ENCODE measurements at regions not wholly inside any gene's neighbourhood (a gene's known extent, or its start where the extent isn't known, plus 50 kb on each side); places are given as distances from the start of the nearest gene placed in this dataset.
"Not testable (repeated sequence)": the region's sequence is repeated elsewhere in the genome, so short reads cannot be mapped to it uniquely, and the experiment has no call there.

DNA sequence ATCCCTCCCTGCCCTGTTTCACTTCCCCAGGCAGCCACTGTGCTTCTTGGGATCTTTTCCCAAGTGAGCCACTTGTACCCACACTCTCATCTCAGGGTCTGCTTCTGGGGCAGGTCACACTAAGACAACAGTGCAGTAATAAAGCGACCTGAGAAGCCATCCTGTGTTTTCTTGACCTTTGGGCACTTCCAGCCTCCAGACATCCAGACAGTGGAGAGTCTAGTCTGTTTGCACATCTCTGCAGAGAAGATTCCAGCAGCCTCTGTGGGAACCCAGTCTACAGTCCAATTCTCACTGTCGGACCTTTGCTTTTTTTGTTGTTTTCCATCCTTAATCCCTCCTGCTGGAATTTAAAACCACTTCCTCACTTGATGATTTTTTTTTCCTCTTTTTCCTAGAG, 50.3 kb upstream of the ATP6AP2 start:
- TF ChIP-seq, protein P1, sequence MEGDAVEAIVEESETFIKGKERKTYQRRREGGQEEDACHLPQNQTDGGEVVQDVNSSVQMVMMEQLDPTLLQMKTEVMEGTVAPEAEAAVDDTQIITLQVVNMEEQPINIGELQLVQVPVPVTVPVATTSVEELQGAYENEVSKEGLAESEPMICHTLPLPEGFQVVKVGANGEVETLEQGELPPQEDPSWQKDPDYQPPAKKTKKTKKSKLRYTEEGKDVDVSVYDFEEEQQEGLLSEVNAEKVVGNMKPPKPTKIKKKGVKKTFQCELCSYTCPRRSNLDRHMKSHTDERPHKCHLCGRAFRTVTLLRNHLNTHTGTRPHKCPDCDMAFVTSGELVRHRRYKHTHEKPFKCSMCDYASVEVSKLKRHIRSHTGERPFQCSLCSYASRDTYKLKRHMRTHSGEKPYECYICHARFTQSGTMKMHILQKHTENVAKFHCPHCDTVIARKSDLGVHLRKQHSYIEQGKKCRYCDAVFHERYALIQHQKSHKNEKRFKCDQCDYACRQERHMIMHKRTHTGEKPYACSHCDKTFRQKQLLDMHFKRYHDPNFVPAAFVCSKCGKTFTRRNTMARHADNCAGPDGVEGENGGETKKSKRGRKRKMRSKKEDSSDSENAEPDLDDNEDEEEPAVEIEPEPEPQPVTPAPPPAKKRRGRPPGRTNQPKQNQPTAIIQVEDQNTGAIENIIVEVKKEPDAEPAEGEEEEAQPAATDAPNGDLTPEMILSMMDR (IDR thresholded peaks at IDR 0.05; ENCODE audit: extremely low read depth, missing control alignments), result no peak
- no peak for DNase-seq (ENCODE audit: low spot score)

DNA sequence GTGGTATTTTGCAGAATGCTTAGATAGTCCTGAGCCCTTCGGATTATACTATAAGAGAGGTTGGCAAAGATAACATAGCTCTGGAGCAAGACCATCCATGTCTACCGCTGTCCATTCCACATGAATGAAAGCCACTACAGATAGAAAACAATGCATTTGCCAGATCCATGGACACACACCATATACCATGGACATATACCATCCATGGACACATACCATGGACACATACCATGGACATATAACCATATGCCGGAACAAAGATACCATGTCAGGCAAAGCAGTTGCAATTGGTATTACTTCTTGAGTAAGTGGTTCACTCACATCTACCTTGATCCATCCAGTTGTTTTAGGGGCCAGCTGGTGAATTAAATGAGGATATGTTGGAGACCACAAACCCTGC, 53.2 kb upstream of the ATP6AP2 start:
- no peak for DNase-seq (ENCODE audit: low spot score)
- TF ChIP-seq, protein P1 (IDR thresholded peaks at IDR 0.05; ENCODE audit: extremely low read depth, missing control alignments), result no peak

DNA sequence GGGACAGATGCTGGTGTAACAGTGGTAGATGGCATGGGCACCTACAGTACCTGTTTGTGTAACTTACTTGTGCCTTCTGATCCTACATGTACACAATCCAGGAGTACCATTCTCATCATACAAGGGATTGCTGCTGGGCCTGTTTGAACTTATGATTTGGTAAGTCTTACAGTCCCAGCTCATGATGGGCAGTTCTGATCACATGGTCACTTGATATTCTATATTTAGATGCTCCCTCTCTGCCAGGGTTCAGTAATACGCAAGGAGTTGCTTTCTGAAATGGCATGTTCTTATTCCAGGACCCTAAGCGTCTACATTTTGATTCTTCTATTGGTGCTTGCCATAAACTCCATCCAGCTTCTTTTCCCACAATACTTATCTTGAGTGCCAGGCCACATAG, 54.4 kb upstream of the ATP6AP2 start:
- no peak for DNase-seq (ENCODE audit: low spot score)
- TF ChIP-seq, protein P1 (IDR thresholded peaks at IDR 0.05; ENCODE audit: extremely low read depth, missing control alignments), result no peak

DNA sequence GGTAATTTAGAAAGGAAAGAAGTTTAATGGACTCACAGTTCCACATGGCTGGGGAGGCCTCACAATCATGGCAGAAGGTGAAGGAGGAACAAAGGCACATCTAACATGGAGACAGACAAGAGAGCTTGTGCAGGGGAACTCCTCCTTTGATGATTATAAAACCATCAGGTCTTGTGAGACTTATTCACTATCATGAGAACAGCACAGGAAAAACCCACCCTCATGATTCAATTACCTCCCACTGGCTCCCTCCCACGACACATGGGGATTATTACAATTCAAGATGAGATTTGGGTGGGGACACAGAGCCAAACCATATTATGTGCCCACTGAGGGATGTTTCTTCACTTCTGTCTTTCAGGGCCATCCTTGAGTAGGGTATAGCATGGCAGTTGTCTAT, 54.9 kb upstream of the ATP6AP2 start:
- DNase-seq (ENCODE audit: low spot score), result not testable (repeated sequence)

DNA sequence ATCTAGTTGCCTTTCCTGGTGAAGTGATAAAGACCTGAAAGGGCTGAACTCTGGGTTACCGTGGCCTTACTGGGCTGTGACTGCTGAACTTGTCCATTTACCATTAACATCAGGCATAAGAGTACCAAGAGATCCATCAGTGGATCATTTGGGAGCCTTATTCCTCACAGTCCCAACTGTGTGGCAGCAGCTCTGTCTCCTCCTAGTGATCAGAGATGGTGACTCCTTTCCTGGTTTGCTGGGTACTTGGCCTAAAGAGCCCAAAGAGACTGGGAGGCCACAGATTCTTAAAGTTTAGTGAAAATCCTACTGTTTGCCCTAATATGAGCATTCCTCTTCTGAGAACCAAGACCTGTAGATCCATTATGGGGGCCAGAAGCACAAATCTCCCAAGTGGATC, 56.3 kb upstream of the ATP6AP2 start:
- TF ChIP-seq, protein P1 (IDR thresholded peaks at IDR 0.05; ENCODE audit: extremely low read depth, missing control alignments), result no peak
- no peak for DNase-seq (ENCODE audit: low spot score)

DNA sequence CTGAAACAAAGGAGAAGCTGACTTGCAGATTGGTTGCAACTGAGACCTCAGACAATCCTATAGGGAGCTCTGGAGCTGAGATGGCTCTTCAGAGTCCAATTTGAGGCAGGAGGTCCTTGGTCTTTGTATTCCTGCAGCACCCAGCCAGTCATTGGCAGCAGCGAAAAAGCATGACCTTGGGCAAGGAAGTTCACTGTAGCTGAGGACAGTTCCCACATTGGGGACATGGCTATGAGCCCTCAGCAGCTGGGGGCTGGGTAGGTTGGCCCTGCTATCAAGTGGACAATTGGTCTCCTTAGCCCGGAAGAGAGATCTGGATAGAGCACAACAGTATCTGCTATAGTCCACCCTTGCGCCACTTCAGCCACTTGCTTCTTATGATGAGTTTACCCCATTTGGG, 56.9 kb upstream of the ATP6AP2 start:
- TF ChIP-seq, protein P1 (IDR thresholded peaks at IDR 0.05; ENCODE audit: extremely low read depth, missing control alignments), result no peak
- no peak for DNase-seq (ENCODE audit: low spot score)

DNA sequence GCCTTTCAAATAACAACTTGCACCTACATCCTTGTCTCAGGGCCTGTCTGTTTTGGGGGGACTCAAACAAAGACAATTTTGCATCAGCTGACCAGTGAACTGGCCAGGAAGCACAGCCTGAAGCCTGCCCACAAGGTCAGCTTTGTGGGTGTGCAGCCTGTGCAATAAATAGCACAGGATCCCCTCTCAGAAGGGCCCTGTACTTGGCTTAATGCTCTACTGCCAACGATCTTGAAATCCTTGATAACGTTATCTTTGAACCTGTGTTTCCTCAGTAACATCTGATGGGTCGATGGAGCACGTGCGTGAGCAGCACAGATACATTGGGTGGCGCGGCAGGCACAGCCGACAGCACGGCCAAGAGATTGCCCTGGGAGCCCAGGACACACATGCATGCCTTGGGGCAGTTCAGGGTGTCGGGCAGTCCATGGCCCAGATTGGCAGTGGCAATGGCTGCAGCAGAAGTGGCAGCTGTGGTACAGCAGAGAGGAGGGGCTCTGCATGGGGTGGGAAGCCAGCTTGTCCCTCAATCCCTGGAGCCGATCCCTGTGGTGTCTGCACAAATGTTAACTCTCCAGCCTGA, 58.8 kb upstream of the ATP6AP2 start:
- DNase-seq (ENCODE audit: low spot score), result no peak
- TF ChIP-seq, protein P1 (IDR thresholded peaks at IDR 0.05; ENCODE audit: extremely low read depth, missing control alignments), result no peak

DNA sequence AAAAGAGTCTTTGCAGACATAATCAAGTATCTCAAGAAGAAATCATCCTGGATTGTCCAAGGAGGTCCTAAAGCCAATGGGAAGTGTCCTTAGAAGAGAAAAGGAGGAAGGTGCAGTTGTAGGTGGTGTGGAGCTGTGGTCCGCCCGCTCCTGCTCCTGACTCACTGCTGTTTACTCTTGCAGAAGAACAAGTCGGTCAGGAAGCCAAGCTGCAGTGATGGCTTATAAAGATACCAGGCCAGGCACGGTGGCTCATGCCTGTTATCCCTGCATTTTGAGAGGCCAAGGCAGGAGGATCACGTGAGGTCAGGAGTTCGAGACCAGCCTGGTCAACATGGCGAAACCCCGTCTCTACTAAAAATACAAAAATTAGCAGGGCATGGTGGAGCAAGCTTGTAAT, 66.4 kb upstream of the ATP6AP2 start:
- DNase-seq (ENCODE audit: low spot score), result no peak
- TF ChIP-seq, protein P1 (IDR thresholded peaks at IDR 0.05; ENCODE audit: extremely low read depth, missing control alignments), result no peak

Data from GM20000 (cell line).